HepG2 (cell line): ENCODE measurements at regions not wholly inside any gene's neighbourhood (a gene's known extent, or its start where the extent isn't known, plus 50 kb on each side); places are given as distances from the start of the nearest gene placed in this dataset.

Experiments
- CTCF ChIP-seq: sonication (generic); formaldehyde crosslinking; IDR thresholded peaks from 2 replicates; pipeline ENCODE4 v1.5.0; 2020; ENCODE audit warnings: mild to moderate bottlenecking, missing genetic modification reagents, moderate library complexity
- EZH2 ChIP-seq: conservative IDR thresholded peaks from 2 replicates; pipeline ENCODE4 v1.6.1; 2012; ENCODE audit warnings: mild to moderate bottlenecking, low read depth, low read length, moderate library complexity
- HIC2 ChIP-seq: sonication (generic); formaldehyde crosslinking; IDR thresholded peaks from 2 replicates; pipeline ENCODE4 v1.9.0; 2022; ENCODE audit warnings: low read depth, missing genetic modification reagents
- PBX3 ChIP-seq: sonication (generic); formaldehyde crosslinking; IDR thresholded peaks from 2 replicates; pipeline ENCODE4 v1.8.1; 2023; ENCODE audit warnings: missing genetic modification reagents, inconsistent platforms, borderline replicate concordance
- PHF20 ChIP-seq: sonication (generic); formaldehyde crosslinking; IDR thresholded peaks from 2 replicates; pipeline ENCODE4 v1.5.0; 2020; ENCODE audit warnings: mild to moderate bottlenecking, missing genetic modification reagents
- TCF7 ChIP-seq: sonication (generic); IDR thresholded peaks from 2 replicates; pipeline ENCODE4 v1.6.1; 2016; ENCODE audit warnings: antibody characterized with exemption, low read depth
- TFDP1 ChIP-seq: IDR thresholded peaks from 2 replicates; pipeline ENCODE4 v1.6.1; 2016; ENCODE audit warnings: missing compliant biosample characterization, missing genetic modification reagents, borderline replicate concordance
- ZNF354B ChIP-seq: sonication (generic); formaldehyde crosslinking; IDR thresholded peaks from 2 replicates; pipeline ENCODE4 v1.8.0; 2022; ENCODE audit warnings: mild to moderate bottlenecking, missing genetic modification reagents
- ZNF709 ChIP-seq: sonication (generic); formaldehyde crosslinking; IDR thresholded peaks from 2 replicates; pipeline ENCODE4 v1.5.0; 2020; ENCODE audit warnings: mild to moderate bottlenecking, missing genetic modification reagents

GRCh38 chr2:200159357-200159707 lies 147.2 kb upstream of the SPATS2L start:
- TF ChIP-seq HIC2 (CRISPR knock-in tag) (no peak), TFDP1 (CRISPR knock-in tag) (no peak), ZNF354B (CRISPR knock-in tag) (no peak), TCF7 (no peak), ZNF709 (CRISPR knock-in tag) (no peak), PBX3 (CRISPR knock-in tag) (no peak), CTCF (no peak), EZH2 (no peak), PHF20 (CRISPR knock-in tag) (no peak)
